ENCODE measurements at regions not wholly inside any gene's neighbourhood (a gene's known extent, or its start where the extent isn't known, plus 50 kb on each side); places are given as distances from the start of the nearest gene placed in this dataset.

GRCh38 chr17:83144421-83145357 is 65.3 kb downstream of the METRNL start:
- DNase-seq = no peak

GRCh38 chr17:83145358-83145738 is 65.9 kb downstream of the METRNL start:
- DNase-seq = no peak

GRCh38 chr17:83145831-83146230 is 66.4 kb downstream of the METRNL start:
- no peak for DNase-seq

- no peak for DNase-seq
These were observed 66.9 kb downstream of the METRNL start for GRCh38 chr17:83146347-83146746.

DNA sequence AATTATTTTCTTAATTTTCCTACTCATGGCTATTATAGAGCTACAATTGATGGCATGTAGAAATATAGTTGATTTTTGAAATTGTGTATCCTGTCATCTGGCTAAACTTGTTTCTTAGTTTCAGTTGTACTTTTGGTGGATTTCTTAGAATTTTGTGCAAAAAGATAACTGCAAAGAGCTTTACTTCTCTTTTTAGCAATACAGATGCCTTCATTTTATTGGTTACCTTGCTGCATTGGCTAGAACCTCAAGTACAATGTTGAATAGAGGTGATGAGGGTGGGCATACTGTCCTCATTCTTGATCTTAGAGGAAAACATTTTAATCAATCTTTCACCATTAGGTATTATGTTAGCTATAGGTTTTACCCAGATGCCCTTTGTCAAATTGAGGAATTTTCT is 67.9 kb downstream of the METRNL start:
- no peak for DNase-seq

- DNase-seq = no peak
These were observed 69.1 kb downstream of the METRNL start for GRCh38 chr17:83148317-83149028.

DNA sequence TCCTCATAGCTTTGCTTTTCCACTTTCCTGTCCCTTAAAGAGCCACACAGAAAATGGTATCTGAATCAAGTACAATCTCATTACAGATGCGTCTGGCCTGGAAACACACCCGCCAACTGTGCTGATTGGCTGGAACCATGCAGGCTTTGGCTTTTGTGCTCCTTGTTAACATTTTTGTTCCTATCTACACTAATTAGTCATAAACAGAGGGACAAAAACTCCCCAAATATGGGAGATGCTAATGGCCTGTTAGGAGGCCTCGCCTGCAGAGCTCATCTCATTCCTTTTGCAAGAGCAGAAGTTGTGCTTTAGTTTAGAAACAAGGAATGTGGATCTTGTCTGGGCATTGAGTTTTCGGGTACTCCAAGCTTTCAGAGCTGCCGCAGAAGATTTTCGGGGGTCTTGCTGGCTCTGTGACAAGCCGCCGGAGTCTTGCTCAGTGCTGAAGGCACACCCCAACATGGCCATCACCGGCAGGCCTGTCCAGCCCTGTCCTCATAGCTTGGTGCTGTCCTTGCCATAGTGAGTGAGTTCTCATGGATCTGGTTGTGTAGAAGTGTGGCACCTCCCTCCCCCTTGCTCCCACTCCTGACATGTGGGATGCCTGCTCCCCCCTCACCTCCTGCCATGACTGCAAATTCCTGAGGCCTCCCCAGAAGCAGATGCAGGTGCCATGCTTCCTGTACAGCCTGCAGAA is 69.8 kb downstream of the METRNL start:
- DNase-seq = no peak

- no peak for DNase-seq
These were observed 70.4 kb downstream of the METRNL start for GRCh38 chr17:83149761-83150251.

DNA sequence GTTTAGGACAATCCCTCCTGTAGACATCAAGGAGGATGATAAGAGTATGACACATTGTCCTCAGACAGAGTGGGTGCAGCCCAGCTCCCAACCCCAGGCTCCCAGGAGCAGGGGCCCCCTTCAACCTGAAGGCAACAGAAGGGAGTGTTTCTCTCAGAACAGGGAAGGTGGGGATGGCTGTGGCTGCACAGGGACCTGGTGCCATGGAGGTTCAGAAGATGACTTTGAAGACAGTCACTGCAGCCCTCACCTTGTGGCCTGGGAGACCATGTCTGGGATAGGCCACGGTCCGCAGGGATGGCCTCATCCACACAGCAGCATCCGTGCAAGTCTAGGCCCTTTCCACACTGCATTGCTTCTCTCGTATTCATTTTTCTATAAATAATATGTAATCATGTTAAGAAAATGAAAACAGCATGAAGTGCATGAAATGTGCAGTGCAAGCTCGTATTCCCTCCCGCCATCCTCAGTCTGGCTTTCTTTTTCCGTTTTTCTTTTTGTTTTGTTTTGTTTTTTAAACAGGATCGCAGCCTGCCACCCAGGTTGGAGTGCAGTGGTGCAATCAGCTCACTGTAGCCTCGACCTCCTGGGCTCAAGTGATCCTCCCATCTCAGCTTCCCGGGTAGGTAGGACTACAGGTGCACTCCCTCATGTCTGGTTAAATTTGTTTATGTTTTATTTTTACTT is 71.1 kb downstream of the METRNL start:
- no peak for DNase-seq

DNA sequence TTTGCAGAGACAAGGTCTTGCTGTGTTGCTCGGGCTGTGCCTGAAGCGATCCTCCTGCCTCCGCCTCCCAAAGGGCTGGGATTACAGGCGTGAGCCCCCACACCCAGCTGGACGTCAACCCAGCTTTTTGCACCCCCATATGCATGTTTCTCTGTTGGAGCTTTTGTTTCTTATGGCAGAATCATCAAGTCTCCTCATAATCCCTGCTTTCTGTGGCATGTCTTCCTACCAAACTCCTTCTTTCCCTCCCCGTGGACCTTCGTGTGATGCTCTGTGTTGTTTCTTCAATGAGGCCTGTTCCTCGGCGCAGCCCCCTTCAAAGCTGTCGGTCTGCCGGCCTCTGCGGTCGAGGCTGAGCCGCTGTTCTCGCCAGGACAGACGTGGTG is 71.6 kb downstream of the METRNL start:
- DNase-seq = no peak

DNA sequence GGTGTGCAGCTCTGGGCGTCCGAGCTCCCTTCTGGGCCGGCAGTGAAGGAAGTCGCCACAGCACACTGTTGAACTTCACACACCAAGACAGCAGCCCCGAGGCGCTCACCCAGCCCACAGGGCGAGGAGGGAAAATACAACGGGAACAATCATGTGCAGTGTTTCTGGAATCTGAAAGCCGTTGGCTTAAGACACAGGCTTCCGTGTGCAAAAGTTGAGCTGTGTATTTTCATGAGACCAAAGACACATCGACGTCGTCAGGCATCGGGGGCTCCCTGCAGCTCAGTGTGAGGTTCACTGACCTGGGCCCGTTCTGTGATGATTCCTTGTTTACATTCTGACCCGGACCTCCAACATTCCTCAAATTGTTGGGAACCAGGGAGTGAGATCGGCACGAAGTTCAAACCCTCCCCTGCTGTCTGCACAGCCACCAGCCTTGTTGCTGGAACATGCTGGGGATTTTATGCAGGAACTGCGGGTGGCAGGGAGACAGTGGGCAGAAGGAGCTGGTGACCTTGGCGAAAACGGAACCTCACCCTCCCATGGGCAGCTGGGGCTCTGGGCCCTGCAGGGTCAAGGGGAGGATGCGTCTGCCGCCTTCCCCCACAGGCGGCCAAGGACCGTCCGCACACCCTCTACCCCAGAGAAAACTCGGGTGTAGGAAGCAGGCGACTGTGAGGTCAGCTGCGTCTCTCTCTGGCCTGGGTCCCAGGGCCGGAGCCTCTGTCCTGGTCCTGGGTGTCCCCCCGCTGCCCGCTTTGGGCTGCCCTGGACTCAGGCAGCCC is 72.2 kb downstream of the METRNL start:
- DNase-seq = no peak

DNA sequence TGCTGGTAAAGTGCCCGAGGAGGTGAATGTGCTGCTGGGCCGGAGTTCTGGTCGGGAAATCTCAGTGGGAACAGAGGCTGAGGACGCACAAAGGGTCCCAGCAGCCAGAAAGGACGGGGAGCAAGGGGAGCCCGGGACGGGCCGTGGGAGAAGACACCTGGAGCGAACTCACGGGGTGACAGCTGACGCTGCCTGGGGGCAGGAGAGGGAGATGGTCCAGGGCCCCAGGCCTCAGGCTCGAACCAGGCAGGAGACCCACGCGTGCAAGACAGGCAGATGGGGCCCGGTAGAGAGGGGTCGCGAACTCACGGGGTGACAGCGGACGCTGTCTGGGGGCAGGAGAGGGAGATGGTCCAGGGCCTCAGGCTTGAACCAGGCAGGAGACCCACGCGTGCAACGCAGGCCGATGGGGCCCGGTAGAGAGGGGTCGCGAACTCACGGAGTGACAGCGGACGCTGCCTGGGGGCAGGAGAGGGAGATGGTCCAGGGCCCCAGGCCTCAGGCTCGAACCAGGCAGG is 72.9 kb downstream of the METRNL start:
- DNase-seq = no peak

DNA sequence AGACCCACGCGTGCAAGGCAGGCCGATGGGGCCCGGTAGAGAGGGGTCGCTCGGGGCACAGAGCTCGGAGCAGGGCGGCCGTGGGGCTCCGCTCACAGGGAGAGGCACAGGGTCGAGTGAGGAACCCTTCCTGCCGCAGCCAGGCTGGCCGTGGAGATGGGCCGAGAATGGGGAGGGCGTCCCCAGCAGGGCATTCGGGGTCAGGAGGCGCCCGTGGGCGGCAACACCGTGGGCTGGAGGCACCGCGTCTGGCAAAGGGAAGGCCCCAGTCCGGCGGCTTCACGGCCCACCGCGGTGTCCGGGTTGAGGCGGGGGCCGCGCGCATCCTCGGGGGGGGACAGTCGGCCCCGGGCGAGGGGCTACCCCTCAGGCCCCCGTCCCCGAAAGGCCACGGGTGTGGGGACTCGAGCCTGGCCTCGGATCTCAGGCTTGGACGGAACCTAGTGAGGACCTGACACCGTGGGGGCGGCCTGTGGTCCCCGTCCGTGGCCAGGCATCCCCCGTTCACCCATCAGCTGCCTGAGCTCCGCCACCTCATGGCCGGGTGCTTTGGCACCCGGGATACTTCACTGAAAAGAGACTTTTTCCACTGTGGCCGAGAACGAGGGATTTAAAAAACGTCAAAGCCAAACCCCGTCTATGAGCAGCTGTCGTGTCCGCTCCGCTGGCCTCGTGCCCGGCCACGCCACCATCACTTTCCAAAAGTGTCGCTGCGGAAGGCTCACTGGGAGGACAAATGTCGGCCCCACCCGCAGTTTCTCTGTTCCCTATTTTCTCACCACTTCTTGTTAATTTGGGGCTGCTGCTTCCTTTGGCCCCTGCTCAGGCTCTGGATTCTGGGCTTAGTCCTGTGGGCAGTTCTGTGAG is 73.6 kb downstream of the METRNL start:
- DNase-seq = no peak

DNA sequence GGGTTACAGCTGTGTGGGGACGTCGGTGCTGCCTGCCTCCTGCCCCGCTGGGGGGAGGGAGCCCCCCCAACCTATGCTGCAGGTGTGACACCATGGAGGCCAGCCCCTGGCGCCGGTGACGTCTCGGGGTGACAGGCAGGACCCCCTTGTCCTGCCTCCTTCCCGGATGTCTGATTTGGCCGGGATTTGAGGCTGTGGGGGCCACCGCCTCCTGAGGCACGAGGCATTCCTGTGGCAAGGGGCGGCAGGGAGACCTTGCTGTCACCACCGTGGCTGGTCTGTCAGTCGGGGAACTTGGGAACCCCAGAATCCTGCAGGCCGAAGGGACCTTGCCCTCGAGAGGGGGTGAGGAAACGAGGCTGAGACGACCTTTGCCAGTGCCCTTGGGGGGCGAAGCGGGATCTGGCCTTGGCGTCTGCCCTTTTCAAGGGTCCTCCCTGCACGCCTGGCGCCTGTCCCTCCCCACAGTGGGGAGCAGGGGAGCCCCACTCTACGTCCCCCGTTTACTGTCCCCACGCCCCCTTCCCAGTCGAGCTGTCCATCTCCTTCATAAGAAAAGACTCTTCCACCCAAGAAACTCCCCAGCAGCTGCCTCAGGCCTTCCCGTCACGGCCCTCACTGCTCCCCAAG is 74.4 kb downstream of the METRNL start:
- no peak for DNase-seq

DNA sequence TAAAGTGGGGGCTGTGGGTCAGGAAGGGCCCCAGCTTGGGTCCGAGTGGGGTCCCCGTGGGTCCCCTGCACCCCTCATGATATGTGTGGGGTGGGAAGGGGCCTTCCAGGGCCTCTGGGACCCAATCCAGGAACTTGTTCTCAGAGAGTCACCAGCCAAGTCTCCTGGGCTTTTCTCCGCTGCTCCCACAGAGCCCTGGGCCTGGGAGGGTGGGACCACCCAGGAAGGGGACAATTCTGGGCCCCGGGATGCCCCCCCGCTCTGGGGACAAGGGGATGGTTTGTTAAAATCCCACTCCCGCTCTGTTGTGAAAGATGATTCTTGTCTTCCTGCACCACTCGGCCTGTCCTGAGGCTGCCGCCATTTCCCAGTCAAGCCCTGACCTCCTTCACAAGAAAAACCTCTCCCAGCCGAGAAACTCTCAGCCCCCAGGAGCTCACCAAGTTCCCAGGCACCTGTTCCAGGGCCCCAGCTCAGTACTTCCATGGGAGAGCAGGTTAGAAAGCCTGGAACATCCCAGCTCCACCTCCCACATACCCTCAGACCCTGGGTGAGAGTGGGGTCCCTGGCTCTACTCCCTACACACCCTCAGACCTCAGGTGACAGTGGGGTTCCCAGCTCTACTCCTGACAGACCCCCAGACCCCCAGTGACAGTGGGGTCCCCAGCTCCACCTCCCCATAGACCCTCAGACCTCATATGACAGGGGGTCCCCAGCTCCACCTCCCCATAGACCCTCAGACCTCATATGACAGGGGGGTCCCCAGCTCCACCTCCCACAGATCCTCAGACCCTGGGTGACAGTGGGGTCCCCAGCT is 75.1 kb downstream of the METRNL start:
- no peak for DNase-seq

GRCh38 chr17:83155128-83156121 is 76.0 kb downstream of the METRNL start:
- no peak for DNase-seq

DNA sequence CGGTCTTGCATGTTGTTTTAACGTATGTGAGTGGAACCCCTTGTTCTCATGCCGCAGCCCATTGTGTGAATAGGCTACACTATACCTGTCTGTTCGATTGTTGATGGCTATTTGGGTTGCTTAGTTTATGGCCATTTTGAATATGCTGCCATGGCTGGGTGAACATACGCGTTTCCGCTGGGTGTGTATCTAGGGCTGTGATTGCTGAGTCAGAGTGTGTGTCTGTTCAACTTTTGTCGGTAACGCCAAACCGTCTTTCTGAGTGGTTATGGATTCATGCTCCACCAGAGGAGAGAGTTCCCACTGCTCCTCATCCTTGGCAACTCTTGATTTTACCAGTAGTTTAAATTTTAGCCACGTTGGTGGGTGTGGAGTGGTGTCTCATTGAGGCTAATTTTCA is 77.0 kb downstream of the METRNL start:
- no peak for DNase-seq
